ENCODE measurements at regions not wholly inside any gene's neighbourhood (a gene's known extent, or its start where the extent isn't known, plus 50 kb on each side); places are given as distances from the start of the nearest gene placed in this dataset.

DNA sequence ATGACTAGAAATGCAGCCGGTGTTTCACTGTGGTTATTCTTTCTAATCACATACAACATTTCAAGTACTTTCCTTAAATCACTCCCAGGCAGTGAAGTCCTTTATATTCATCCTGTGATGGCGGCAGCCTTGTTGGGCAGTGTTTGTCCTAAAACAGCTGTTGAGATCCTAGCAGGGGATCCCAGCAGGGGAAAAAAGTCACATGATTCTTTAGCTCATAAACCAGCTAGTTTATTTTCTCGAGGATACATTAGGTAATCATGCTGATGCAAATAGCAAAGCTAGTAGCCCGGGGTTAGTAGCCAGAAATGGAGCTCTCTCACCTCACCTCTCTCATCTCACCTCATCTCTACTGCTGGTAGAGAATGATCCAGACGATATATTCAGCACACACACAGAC, 70.5 kb downstream of the FOXD1 start:
- no peak for TF ChIP-seq CTCF (IDR thresholded peaks at IDR 0.05; ENCODE audit: poor library complexity)
- no peak for TF ChIP-seq EZH2 (IDR thresholded peaks at IDR 0.05; ENCODE audit: borderline replicate concordance)
